ENCODE measurements at regions not wholly inside any gene's neighbourhood (a gene's known extent, or its start where the extent isn't known, plus 50 kb on each side); places are given as distances from the start of the nearest gene placed in this dataset.

DNA sequence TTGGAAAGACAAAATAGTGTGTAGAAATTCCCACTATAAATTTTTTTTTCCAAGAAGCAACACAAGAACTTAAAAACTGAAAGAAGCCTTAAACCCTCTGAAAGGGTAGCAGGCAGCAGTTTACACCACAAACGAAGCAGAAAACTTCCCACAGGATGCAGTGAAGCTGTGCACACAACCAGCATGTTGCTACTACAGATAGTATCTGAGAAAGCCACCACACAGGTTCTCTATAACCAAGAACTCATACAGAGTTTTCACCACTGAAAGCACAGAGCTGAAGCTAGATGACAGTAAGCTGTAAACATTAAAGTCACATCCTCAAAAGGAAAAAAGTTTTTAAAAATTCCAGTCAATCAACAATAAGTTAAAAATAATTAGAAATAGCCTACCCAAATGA lies 333.6 kb upstream of the MON1B start:
- CTCF ChIA-PET: no interaction called here
- Histone ChIP-seq H3K4me3 (ENCODE audit: low read depth in 2 of 2, low read length in 2 of 2) (no peak overlapping the region), H3K36me3 (ENCODE audit: control insufficient read depth, insufficient read depth, low read length) (no peaks in the 10 kb centered on the region), H3K9me3 (ENCODE audit: control insufficient read depth, insufficient read depth, low read depth, low read length) (no peaks in the 10 kb centered on the region), H3K27ac (ENCODE audit: low read length) (no peak overlapping the region), H3K27me3 (ENCODE audit: control insufficient read depth, insufficient read depth, low read length) (no peaks in the 10 kb centered on the region), H3K4me1 (ENCODE audit: control insufficient read depth, insufficient read depth, low read length) (no peaks in the 10 kb centered on the region)
- TF ChIP-seq POLR2AphosphoS5 (IDR thresholded peaks at IDR 0.05; ENCODE audit: low read depth, low read length) (no peak), TCF7L2 (IDR thresholded peaks at IDR 0.05; ENCODE audit: low read depth, low read length) (no peak), SIN3A (IDR thresholded peaks at IDR 0.05; ENCODE audit: borderline replicate concordance, insufficient read depth, low read depth, low read length) (no peak), REST (IDR thresholded peaks at IDR 0.05; ENCODE audit: insufficient read depth in 1 of 2, low read depth in 2 of 2, low read length in 1 of 2) (no peak)
- TF ChIP-seq, protein P1, sequence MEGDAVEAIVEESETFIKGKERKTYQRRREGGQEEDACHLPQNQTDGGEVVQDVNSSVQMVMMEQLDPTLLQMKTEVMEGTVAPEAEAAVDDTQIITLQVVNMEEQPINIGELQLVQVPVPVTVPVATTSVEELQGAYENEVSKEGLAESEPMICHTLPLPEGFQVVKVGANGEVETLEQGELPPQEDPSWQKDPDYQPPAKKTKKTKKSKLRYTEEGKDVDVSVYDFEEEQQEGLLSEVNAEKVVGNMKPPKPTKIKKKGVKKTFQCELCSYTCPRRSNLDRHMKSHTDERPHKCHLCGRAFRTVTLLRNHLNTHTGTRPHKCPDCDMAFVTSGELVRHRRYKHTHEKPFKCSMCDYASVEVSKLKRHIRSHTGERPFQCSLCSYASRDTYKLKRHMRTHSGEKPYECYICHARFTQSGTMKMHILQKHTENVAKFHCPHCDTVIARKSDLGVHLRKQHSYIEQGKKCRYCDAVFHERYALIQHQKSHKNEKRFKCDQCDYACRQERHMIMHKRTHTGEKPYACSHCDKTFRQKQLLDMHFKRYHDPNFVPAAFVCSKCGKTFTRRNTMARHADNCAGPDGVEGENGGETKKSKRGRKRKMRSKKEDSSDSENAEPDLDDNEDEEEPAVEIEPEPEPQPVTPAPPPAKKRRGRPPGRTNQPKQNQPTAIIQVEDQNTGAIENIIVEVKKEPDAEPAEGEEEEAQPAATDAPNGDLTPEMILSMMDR (IDR thresholded peaks at IDR 0.05): no peak
- in situ Hi-C loops (cut with HindIII; ENCODE audit: low pct_unique_long_range_greater_than_20kb, low sequenced_read_pairs) (no loop called here), intact Hi-C loops (cut with micrococcal nuclease; ENCODE audit: unreplicated experiment) (no loop called here)
- DNase-seq (ENCODE audit: low read depth, low spot score) (no peak), ATAC-seq (no peak)
- no TSS peak for BruUV-seq (replicated peaks)
- POLR2A ChIA-PET: no interaction called here

DNA sequence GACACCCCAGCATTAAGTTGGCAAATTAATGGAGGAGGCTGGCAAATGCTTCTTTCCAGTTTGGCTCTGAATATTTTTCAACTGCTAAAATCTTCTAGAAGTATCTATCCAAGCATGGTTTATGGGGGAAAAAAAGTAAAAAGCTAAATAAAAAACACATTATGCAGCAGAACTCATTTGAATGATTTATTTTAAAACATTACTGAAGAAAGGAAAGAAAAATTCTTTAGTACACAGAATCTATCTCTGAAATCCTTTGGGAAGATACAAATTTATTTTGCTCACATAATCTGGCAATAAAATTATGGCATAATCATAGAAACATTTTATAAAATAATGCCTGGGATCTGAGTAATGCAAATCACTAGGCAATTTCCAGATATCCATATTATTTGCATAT lies 328.1 kb upstream of the MON1B start:
- BruUV-seq (replicated peaks): no TSS peak
- Histone ChIP-seq H3K4me1 (ENCODE audit: control insufficient read depth, insufficient read depth, low read length) (no peaks in the 10 kb centered on the region), H3K4me3 (ENCODE audit: low read depth in 2 of 2, low read length in 2 of 2) (no peak overlapping the region), H3K36me3 (ENCODE audit: control insufficient read depth, insufficient read depth, low read length) (no peaks in the 10 kb centered on the region), H3K9me3 (ENCODE audit: control insufficient read depth, insufficient read depth, low read depth, low read length) (no peaks in the 10 kb centered on the region), H3K27ac (ENCODE audit: low read length) (no peak overlapping the region), H3K27me3 (ENCODE audit: control insufficient read depth, insufficient read depth, low read length) (no peaks in the 10 kb centered on the region)
- DNase-seq (ENCODE audit: low read depth, low spot score): no peak
- CTCF ChIA-PET: no interaction called here
- ATAC-seq: no peak
- intact Hi-C loops (cut with micrococcal nuclease; ENCODE audit: unreplicated experiment): no loop called here
- in situ Hi-C loops (cut with HindIII; ENCODE audit: low pct_unique_long_range_greater_than_20kb, low sequenced_read_pairs): no loop called here
- TF ChIP-seq, protein P1 (IDR thresholded peaks at IDR 0.05): no peak
- TF ChIP-seq REST (IDR thresholded peaks at IDR 0.05; ENCODE audit: insufficient read depth in 1 of 2, low read depth in 2 of 2, low read length in 1 of 2): no peak
- no peak for TF ChIP-seq TCF7L2 (IDR thresholded peaks at IDR 0.05; ENCODE audit: low read depth, low read length)
- TF ChIP-seq POLR2AphosphoS5 (IDR thresholded peaks at IDR 0.05; ENCODE audit: low read depth, low read length): no peak
- TF ChIP-seq SIN3A (IDR thresholded peaks at IDR 0.05; ENCODE audit: borderline replicate concordance, insufficient read depth, low read depth, low read length): no peak
- POLR2A ChIA-PET: no interaction called here
